H9 (cell line): ENCODE measurements at regions not wholly inside any gene's neighbourhood (a gene's known extent, or its start where the extent isn't known, plus 50 kb on each side); places are given as distances from the start of the nearest gene placed in this dataset.

Experiments
- DNase-seq: peaks from one replicate; pipeline ENCODE4 v3.0.0-alpha.2; 2017
- H2AFZ ChIP-seq: one replicate; pipeline ENCODE4 v1.6.1; 2013; ENCODE audit warnings: mild to moderate bottlenecking, low read length, control low read depth, moderate library complexity
- H2AK5ac ChIP-seq: 2 replicates; pipeline ENCODE4 v1.6.1; 2013; ENCODE audit warnings: low read length, control low read depth, mixed read lengths; ENCODE audit not compliant: insufficient read length
- H2BK120ac ChIP-seq: one replicate; pipeline ENCODE4 v1.6.1; 2013; ENCODE audit warnings: low read depth, mild to moderate bottlenecking, low read length, control low read depth, inconsistent platforms; ENCODE audit not compliant: poor library complexity, severe bottlenecking
- H2BK12ac ChIP-seq: 2 replicates; pipeline ENCODE4 v1.6.1; 2013; ENCODE audit warnings: low read length, control low read depth, mixed read lengths, low read depth; ENCODE audit not compliant: insufficient read length
- H2BK15ac ChIP-seq: 2 replicates; pipeline ENCODE4 v1.6.1; 2013; ENCODE audit warnings: low read depth, low read length, control low read depth
- H2BK20ac ChIP-seq: one replicate; pipeline ENCODE4 v1.6.1; 2013; ENCODE audit warnings: low read depth, mild to moderate bottlenecking, low read length, control low read depth, inconsistent platforms; ENCODE audit not compliant: poor library complexity, severe bottlenecking
- H2BK5ac ChIP-seq: 2 replicates; pipeline ENCODE4 v1.6.1; 2013; ENCODE audit warnings: low read length, control low read depth, mixed read lengths; ENCODE audit not compliant: insufficient read length
- H3K14ac ChIP-seq: 2 replicates; pipeline ENCODE4 v1.6.1; 2013; ENCODE audit warnings: low read length, control low read depth; ENCODE audit not compliant: insufficient read depth
- H3K18ac ChIP-seq: 2 replicates; pipeline ENCODE4 v1.6.1; 2013; ENCODE audit warnings: low read depth, mild to moderate bottlenecking, mixed read lengths, low read length, control low read depth; ENCODE audit not compliant: insufficient read length
- H3K23ac ChIP-seq: 2 replicates; pipeline ENCODE4 v1.6.1; 2013; ENCODE audit warnings: low read length, control low read depth, mixed read lengths, low read depth; ENCODE audit not compliant: insufficient read length
- H3K23me2 ChIP-seq: 2 replicates; pipeline ENCODE4 v1.6.1; 2013; ENCODE audit warnings: low read depth, mild to moderate bottlenecking, mixed read lengths, low read length, control low read depth; ENCODE audit not compliant: insufficient read length, poor library complexity, severe bottlenecking
- H3K27ac ChIP-seq: 2 replicates; pipeline ENCODE4 v1.5.1; 2013; ENCODE audit warnings: low read length, control low read depth, mixed read lengths, low read depth; ENCODE audit not compliant: insufficient read length
- H3K27me3 ChIP-seq: 2 replicates; pipeline ENCODE4 v1.6.1; 2013; ENCODE audit warnings: low read length, control low read depth, inconsistent platforms; ENCODE audit not compliant: insufficient read depth
- H3K4ac ChIP-seq: 2 replicates; pipeline ENCODE4 v1.6.1; 2013; ENCODE audit warnings: low read depth, mild to moderate bottlenecking, control low read depth, inconsistent platforms, low read length, moderate library complexity
- H3K4me1 ChIP-seq: 2 replicates; pipeline ENCODE4 v1.6.1; 2013; ENCODE audit warnings: low read length, control low read depth, inconsistent platforms; ENCODE audit not compliant: insufficient read depth
- H3K4me2 ChIP-seq: 2 replicates; pipeline ENCODE4 v1.6.1; 2013; ENCODE audit warnings: low read length, control low read depth, mixed read lengths; ENCODE audit not compliant: insufficient read length, insufficient read depth
- H3K56ac ChIP-seq: 2 replicates; pipeline ENCODE4 v1.6.1; 2013; ENCODE audit warnings: low read depth, mild to moderate bottlenecking, mixed read lengths, low read length, control low read depth; ENCODE audit not compliant: insufficient read length
- H3K79me1 ChIP-seq: 2 replicates; pipeline ENCODE4 v1.6.1; 2013; ENCODE audit warnings: low read depth, mild to moderate bottlenecking, moderate library complexity, low read length, control low read depth, inconsistent platforms; ENCODE audit not compliant: insufficient read depth, poor library complexity, severe bottlenecking
- H3K79me2 ChIP-seq: 2 replicates; pipeline ENCODE4 v1.6.1; 2013; ENCODE audit warnings: low read length, control low read depth, inconsistent platforms; ENCODE audit not compliant: insufficient read depth
- H3K9ac ChIP-seq: 2 replicates; pipeline ENCODE4 v1.6.1; 2013; ENCODE audit warnings: low read length, control low read depth, mixed read lengths; ENCODE audit not compliant: insufficient read length; ENCODE audit errors: extremely low read depth
- H3K9me3 ChIP-seq: one replicate; pipeline ENCODE4 v1.6.1; 2013; ENCODE audit warnings: low read depth, low read length, inconsistent platforms; ENCODE audit not compliant: control insufficient read depth
- H3T11ph ChIP-seq: one replicate; pipeline ENCODE4 v1.6.1; 2013; ENCODE audit warnings: mild to moderate bottlenecking, low read length, control low read depth, inconsistent platforms
- H4K20me1 ChIP-seq: one replicate; pipeline ENCODE4 v1.6.1; 2013; ENCODE audit not compliant: control insufficient read depth, insufficient read length, insufficient read depth
- H4K5ac ChIP-seq: 2 replicates; pipeline ENCODE4 v1.6.1; 2013; ENCODE audit warnings: low read depth, mild to moderate bottlenecking, mixed read lengths, low read length, control low read depth; ENCODE audit not compliant: insufficient read length
- H4K8ac ChIP-seq: replicated peaks from 2 replicates; pipeline ENCODE4 v1.6.1; 2013; ENCODE audit warnings: low read length, control low read depth, mixed read lengths, low read depth; ENCODE audit not compliant: insufficient read length
- H4K91ac ChIP-seq: 2 replicates; pipeline ENCODE4 v1.6.1; 2013; ENCODE audit warnings: low read depth, mild to moderate bottlenecking, moderate library complexity, mixed read lengths, low read length, control low read depth; ENCODE audit not compliant: insufficient read length
- H3K27ac Mint-ChIP-seq, 3 experiments: 2 replicates in 2 of 3; 3 replicates in 1 of 3; pipeline ENCODE4 v1.8.0; 2020 to 2021; ENCODE audit warnings: mixed read lengths in 3 of 3, mild to moderate bottlenecking in 1 of 3, moderate library complexity in 1 of 3
- H3K27me3 Mint-ChIP-seq: 2 replicates; pipeline ENCODE4 v1.8.0; 2021; ENCODE audit warnings: low read depth, mild to moderate bottlenecking, moderate library complexity, mixed read lengths
- H3K36me3 Mint-ChIP-seq, 3 experiments: 2 replicates in 2 of 3; 3 replicates in 1 of 3; pipeline ENCODE4 v1.8.0; 2020 to 2021; ENCODE audit warnings: low read depth in 3 of 3, mixed read lengths in 3 of 3; ENCODE audit not compliant: insufficient read depth in 1 of 3
- H3K4me1 Mint-ChIP-seq, 2 experiments: 2 replicates each; pipeline ENCODE4 v1.8.0; 2020; ENCODE audit warnings: mixed read lengths in 2 of 2
- H3K4me3 Mint-ChIP-seq, 2 experiments: 2 replicates in 1 of 2; 3 replicates in 1 of 2; pipeline ENCODE4 v1.8.0; 2020 to 2021; ENCODE audit warnings: mild to moderate bottlenecking in 2 of 2, mixed read lengths in 2 of 2, moderate library complexity in 1 of 2
- H3K9me3 Mint-ChIP-seq, 2 experiments: 2 replicates in 1 of 2; 3 replicates in 1 of 2; pipeline ENCODE4 v1.8.0; 2020; ENCODE audit warnings: mild to moderate bottlenecking in 2 of 2, mixed read lengths in 2 of 2, moderate library complexity in 1 of 2
- WGBS: extraction: QIAGEN DNeasy Blood & Tissue Kit; methylation state at CpG from one replicate; pipeline ENCODE4 v1.1.7; 2013; ENCODE audit warnings: missing lambda C conversion rate, low lambda C conversion rate, mixed read lengths; ENCODE audit not compliant: insufficient read length; ENCODE audit errors: extremely low coverage; 5-methylcytosine and 5-hydroxymethylcytosine counted together
- TF ChIP-seq, protein P1 (sequence below): fragments of 200-600 bp; sonication (generic); conservative IDR thresholded peaks from 3 replicates; pipeline ENCODE4 v1.8.0; 2021; ENCODE audit warnings: antibody characterized with exemption, mild to moderate bottlenecking

DNA sequence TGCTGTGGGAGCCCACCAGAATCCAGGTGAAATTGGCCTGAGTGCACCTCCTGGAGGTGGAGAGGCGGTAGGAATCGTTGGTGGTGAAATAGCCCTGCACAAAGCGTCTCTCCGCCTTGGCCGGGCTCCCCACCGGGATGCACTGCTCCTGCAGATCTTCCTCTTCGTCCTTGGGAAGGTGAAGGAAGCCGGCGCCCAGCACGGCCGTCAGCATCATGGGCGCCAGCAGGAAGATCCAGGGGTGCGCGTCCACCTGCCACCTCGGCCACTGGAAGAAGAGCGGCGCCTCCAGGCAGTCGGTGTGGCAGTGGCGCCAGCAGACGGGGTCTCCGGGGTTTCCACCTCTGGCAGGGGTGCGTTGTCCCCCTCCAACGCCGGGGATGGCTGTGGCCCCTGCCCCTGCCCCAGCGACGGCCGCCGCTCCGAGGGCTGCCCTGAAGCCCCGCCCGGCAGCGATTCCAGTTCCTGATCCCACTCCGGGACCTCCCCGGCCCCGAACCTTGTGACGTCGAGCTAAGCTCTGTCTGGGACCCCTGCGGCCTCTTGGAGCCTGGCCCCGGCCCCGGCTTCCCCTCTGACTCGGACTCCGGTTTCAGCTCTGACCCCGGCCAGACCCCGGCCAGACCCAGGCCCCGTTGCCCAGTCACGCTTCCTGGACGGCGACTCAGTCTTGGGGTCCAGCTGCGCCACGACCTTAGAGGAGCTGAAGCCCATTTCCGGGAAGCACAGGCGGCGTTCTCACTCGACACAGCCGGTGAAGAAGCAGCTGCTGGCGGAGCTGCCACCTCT, 91.9 kb downstream of the CD164 start:
- no peak overlapping the region for H2BK12ac ChIP-seq
- no peaks in the 10 kb centered on the region for H3K23me2 ChIP-seq
- no peak overlapping the region for H4K8ac ChIP-seq
- no peak overlapping the region for H2BK120ac ChIP-seq
- Mint-ChIP-seq H3K27ac (no peak overlapping the region), H3K9me3 (no peaks in the 10 kb centered on the region), H3K36me3 (no peaks in the 10 kb centered on the region), H3K4me1 (peaks cover 16 to 18% of the 10 kb centered on the region in 2 experiments), H3K27me3 (no peaks in the 10 kb centered on the region; the same call in none of the 2 replicates), H3K4me3 (no peak overlapping the region)
- no peak overlapping the region for H4K91ac ChIP-seq
- H4K20me1 ChIP-seq = no peaks in the 10 kb centered on the region
- no peak overlapping the region for H3K23ac ChIP-seq
- H2AK5ac ChIP-seq = no peak overlapping the region
- H3K56ac ChIP-seq = no peak overlapping the region
- no peak overlapping the region for H3K18ac ChIP-seq
- H3K27ac ChIP-seq = no peak overlapping the region
- H3K14ac ChIP-seq = no peak overlapping the region
- no peak overlapping the region for H2AFZ ChIP-seq
- H3K9ac ChIP-seq = no peak overlapping the region
- H4K5ac ChIP-seq = no peak overlapping the region
- no CpG with 5 or more reads among the region's 56 CpGs for WGBS
- no peaks in the 10 kb centered on the region for H3K27me3 ChIP-seq
- H3K79me2 ChIP-seq = no peaks in the 10 kb centered on the region
- H3K4me2 ChIP-seq = no peak overlapping the region
- H2BK5ac ChIP-seq = no peak overlapping the region
- no peak overlapping the region for H3K4ac ChIP-seq
- TF ChIP-seq, protein P1, sequence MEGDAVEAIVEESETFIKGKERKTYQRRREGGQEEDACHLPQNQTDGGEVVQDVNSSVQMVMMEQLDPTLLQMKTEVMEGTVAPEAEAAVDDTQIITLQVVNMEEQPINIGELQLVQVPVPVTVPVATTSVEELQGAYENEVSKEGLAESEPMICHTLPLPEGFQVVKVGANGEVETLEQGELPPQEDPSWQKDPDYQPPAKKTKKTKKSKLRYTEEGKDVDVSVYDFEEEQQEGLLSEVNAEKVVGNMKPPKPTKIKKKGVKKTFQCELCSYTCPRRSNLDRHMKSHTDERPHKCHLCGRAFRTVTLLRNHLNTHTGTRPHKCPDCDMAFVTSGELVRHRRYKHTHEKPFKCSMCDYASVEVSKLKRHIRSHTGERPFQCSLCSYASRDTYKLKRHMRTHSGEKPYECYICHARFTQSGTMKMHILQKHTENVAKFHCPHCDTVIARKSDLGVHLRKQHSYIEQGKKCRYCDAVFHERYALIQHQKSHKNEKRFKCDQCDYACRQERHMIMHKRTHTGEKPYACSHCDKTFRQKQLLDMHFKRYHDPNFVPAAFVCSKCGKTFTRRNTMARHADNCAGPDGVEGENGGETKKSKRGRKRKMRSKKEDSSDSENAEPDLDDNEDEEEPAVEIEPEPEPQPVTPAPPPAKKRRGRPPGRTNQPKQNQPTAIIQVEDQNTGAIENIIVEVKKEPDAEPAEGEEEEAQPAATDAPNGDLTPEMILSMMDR = peak; percentile 16; the same call in 1 of the 3 replicates
- H3K79me1 ChIP-seq = no peaks in the 10 kb centered on the region
- DNase-seq = peak; percentile 33
- H2BK15ac ChIP-seq = no peak overlapping the region
- H3T11ph ChIP-seq = no peak overlapping the region
- H2BK20ac ChIP-seq = no peak overlapping the region
- H3K4me1 ChIP-seq = no peaks in the 10 kb centered on the region
- no peaks in the 10 kb centered on the region for H3K9me3 ChIP-seq
